ENCODE measurements at regions not wholly inside any gene's neighbourhood (a gene's known extent, or its start where the extent isn't known, plus 50 kb on each side); places are given as distances from the start of the nearest gene placed in this dataset.

DNA sequence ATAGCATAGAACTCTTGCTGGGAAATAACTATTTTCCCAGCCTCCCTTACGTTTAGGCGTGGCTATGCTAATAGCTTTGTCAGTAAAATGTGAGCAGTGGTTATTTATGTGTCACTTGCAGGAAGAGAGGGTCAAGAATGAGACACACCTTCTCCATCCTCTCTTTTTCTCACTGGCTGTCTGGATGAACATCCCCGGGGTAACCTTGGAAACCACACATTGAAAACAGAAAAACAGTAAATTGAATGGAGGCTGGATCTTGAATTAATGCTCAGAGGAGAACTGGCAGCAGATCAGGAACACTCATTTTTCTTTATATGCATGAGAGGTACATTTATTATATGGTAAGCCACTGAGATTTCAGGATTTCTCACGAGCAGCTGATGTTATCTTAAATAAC, 127.6 kb downstream of the DNAJB9 start:
- 38 to 53% methylated on average over 4 of the region's 4 CpGs for WGBS, 2 donors
- DNase-seq (ENCODE audit: low spot score in 2 of 2), result no peak
- TF ChIP-seq, protein P1, sequence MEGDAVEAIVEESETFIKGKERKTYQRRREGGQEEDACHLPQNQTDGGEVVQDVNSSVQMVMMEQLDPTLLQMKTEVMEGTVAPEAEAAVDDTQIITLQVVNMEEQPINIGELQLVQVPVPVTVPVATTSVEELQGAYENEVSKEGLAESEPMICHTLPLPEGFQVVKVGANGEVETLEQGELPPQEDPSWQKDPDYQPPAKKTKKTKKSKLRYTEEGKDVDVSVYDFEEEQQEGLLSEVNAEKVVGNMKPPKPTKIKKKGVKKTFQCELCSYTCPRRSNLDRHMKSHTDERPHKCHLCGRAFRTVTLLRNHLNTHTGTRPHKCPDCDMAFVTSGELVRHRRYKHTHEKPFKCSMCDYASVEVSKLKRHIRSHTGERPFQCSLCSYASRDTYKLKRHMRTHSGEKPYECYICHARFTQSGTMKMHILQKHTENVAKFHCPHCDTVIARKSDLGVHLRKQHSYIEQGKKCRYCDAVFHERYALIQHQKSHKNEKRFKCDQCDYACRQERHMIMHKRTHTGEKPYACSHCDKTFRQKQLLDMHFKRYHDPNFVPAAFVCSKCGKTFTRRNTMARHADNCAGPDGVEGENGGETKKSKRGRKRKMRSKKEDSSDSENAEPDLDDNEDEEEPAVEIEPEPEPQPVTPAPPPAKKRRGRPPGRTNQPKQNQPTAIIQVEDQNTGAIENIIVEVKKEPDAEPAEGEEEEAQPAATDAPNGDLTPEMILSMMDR (IDR thresholded peaks at IDR 0.05), result no peak
- no peak for TF ChIP-seq POLR2A (IDR thresholded peaks at IDR 0.05)
- no peak overlapping the region for H3K4me3 ChIP-seq (ENCODE audit: low read depth, poor library complexity, severe bottlenecking)
- intact Hi-C loops (cut with DNase I; ENCODE audit: low total_unique reads), result no loop called here

DNA sequence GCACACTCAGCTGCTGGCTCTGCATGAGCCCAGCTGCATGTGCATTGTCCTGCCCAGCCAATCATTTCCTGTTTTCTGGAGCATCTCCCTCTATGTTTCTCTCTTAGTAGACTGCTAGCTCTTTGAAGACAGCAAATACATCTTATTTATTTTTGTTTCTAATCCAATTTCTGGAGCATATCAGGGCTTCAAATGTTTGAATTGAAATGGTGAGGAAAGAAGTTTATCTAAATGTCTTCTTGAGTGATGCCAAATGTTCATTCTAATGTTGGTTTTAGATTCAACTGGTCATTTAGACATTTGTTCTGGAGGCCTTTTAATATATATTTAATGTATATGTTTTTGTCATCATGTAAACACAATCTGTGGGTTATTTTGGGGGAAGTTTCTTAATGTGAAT, 141.9 kb downstream of the DNAJB9 start:
- intact Hi-C loops (cut with DNase I; ENCODE audit: low total_unique reads), result no loop called here
- TF ChIP-seq POLR2A (IDR thresholded peaks at IDR 0.05), result no peak
- TF ChIP-seq, protein P1 (IDR thresholded peaks at IDR 0.05), result no peak
- no peak overlapping the region for H3K4me3 ChIP-seq (ENCODE audit: low read depth, poor library complexity, severe bottlenecking)

DNA sequence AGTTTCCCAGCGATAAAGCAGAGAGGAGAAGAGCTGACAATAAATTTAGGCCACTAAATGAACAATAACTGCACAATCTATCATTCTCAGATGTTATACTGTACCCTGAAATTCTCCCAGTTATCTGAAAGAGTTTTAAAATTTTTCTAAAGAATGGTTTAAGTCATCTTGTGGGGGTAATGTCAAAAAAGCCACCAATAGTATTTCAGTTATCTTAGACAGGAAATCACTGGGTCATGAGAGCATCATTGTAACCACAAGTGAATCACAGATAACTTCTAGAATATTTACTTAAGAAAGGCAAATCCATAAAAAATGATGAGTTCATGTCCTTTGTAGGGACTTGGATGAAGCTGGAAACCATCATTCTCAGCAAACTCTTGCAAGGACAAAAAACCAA, 147.1 kb downstream of the DNAJB9 start:
- intact Hi-C loops (cut with DNase I; ENCODE audit: low total_unique reads), result no loop called here
- DNase-seq (ENCODE audit: low spot score in 2 of 2), result no peak
- H3K4me3 ChIP-seq (ENCODE audit: low read depth, poor library complexity, severe bottlenecking), result no peak overlapping the region
- no peak for TF ChIP-seq POLR2A (IDR thresholded peaks at IDR 0.05)
- TF ChIP-seq, protein P1 (IDR thresholded peaks at IDR 0.05), result no peak
- WGBS, 2 donors, result 71 to 75% methylated on average over 1 of the region's 1 CpG

More for the DNA sequence above, 141.9 kb downstream of the DNAJB9 start:
- DNase-seq (ENCODE audit: low spot score in 2 of 2), result no peak

DNA sequence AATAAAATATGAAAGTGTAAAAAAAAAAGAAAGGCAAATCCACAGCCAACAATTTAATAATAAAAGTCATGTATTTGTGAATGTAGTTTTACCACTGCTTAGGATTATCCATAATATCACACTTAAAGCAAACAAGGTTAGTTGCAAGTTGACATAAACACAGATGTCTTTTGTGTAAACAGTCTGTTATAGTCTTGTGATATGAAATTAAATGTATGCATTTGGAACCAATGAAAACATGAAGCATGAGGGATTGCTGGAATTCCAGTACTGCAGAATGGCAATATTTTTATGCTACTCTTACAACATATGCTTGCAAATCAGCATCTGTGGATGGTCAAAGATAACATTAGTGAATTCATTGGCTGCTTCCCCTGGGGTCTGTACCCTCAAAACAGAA, 148.1 kb downstream of the DNAJB9 start:
- no peak overlapping the region for H3K4me3 ChIP-seq (ENCODE audit: low read depth, poor library complexity, severe bottlenecking)
- intact Hi-C loops (cut with DNase I; ENCODE audit: low total_unique reads), result no loop called here
- no peak for DNase-seq (ENCODE audit: low spot score in 2 of 2)
- TF ChIP-seq POLR2A (IDR thresholded peaks at IDR 0.05), result no peak
- TF ChIP-seq, protein P1 (IDR thresholded peaks at IDR 0.05), result no peak

DNA sequence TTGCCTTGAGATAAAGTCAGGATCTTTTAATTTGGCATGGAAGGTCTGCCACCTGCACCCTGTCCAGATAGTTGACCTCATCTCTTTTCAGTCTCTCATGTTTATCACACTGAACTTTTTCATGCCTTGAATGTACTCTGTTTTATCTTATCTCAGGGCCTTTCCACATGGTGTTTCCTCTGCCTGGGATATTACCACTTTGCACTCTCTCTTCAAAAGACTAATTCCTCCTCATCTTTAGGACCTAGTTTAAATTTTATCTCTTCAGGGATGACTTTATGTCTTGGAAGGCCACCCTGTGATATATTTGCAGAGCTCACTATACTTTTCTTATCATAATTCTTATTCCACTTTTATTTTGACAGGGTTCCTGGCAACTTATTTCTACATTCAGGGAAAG, 150.0 kb downstream of the DNAJB9 start:
- no peak for DNase-seq (ENCODE audit: low spot score in 2 of 2)
- no peak for TF ChIP-seq POLR2A (IDR thresholded peaks at IDR 0.05)
- TF ChIP-seq, protein P1 (IDR thresholded peaks at IDR 0.05), result no peak
- no peak overlapping the region for H3K4me3 ChIP-seq (ENCODE audit: low read depth, poor library complexity, severe bottlenecking)
- intact Hi-C loops (cut with DNase I; ENCODE audit: low total_unique reads), result no loop called here

DNA sequence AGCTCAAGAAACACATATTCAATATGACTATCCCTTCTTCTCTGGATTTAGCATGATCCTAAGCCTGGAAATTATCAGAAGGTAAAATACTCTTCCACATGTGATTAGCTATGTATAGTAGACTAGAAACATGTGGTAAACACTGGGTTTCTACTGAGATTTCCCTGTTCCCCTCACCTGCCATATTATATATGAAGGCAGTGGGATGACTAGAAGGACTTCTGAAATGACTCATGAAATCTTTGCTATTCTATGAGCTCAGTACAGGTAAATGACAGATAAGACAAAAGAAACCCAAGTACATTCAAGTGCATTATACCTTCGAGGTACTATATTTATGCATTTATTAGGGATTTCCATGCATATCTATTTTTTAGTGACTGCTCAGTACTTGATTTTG, 152.9 kb downstream of the DNAJB9 start:
- DNase-seq (ENCODE audit: low spot score in 2 of 2), result no peak
- no peak overlapping the region for H3K4me3 ChIP-seq (ENCODE audit: low read depth, poor library complexity, severe bottlenecking)
- TF ChIP-seq, protein P1 (IDR thresholded peaks at IDR 0.05), result no peak
- TF ChIP-seq POLR2A (IDR thresholded peaks at IDR 0.05), result no peak
- intact Hi-C loops (cut with DNase I; ENCODE audit: low total_unique reads), result no loop called here
- 74 to 82% methylated on average over 1 of the region's 1 CpG for WGBS, 2 donors

Measured in lower leg skin (tissue), 4 donors.